Loucy (cell line): ENCODE measurements at regions not wholly inside any gene's neighbourhood (a gene's known extent, or its start where the extent isn't known, plus 50 kb on each side); places are given as distances from the start of the nearest gene placed in this dataset.

Source experiments
- EZH2phosphoT487 ChIP-seq: fragments of 200-600 bp; IDR thresholded peaks from 2 replicates; pipeline ENCODE4 v1.6.1; 2018; ENCODE audit warnings: antibody characterized with exemption, mild to moderate bottlenecking, moderate library complexity, borderline replicate concordance
- TF ChIP-seq, protein P1 (sequence below): fragments of 200-600 bp; sonication (generic); conservative IDR thresholded peaks from 2 replicates; pipeline ENCODE4 v1.5.1; 2014; ENCODE audit warnings: mild to moderate bottlenecking, antibody characterized with exemption, low read length

DNA sequence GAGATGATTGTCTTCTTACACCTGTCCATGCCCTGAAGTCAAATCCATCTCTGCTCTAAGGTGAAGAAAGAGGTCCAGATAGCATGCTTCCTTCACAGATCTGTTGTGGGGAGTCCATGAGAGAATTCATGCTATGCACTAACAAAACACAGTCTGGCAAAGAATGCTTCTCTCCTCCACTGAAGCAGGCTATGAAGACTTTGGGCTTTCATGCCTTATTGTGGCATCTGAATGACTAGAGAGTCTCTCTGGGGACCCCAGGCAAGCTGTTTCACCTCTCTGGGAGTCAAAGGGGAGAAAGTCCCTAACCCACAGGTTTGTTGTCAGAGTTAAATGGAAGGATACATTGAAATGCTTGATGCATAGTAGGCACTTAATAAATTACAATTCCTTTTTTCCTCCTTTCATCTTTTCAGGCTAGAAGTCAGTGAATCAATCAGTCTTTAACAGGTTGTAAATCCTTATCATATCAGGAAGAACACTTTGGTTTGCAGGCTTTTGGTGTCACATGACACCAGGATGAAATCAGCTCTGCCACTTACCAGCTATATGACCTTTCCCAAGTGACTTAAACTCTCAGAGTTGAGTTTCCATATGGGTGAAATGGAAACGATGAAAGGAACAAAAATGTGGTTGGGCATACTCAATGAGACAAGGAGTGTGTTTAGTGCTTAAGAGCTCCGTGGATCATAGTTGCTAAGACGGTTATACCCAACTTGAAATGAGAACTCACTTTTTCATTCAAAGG lies 200.1 kb upstream of the DAB1 start:
- TF ChIP-seq, protein P1, sequence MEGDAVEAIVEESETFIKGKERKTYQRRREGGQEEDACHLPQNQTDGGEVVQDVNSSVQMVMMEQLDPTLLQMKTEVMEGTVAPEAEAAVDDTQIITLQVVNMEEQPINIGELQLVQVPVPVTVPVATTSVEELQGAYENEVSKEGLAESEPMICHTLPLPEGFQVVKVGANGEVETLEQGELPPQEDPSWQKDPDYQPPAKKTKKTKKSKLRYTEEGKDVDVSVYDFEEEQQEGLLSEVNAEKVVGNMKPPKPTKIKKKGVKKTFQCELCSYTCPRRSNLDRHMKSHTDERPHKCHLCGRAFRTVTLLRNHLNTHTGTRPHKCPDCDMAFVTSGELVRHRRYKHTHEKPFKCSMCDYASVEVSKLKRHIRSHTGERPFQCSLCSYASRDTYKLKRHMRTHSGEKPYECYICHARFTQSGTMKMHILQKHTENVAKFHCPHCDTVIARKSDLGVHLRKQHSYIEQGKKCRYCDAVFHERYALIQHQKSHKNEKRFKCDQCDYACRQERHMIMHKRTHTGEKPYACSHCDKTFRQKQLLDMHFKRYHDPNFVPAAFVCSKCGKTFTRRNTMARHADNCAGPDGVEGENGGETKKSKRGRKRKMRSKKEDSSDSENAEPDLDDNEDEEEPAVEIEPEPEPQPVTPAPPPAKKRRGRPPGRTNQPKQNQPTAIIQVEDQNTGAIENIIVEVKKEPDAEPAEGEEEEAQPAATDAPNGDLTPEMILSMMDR: no peak
- no peak for TF ChIP-seq EZH2phosphoT487
